ENCODE measurements at regions not wholly inside any gene's neighbourhood (a gene's known extent, or its start where the extent isn't known, plus 50 kb on each side); places are given as distances from the start of the nearest gene placed in this dataset.

- no peak for TF ChIP-seq CTCF (IDR thresholded peaks at IDR 0.05; ENCODE audit: low read depth, low read length)
- no peak overlapping the region for H3K4me3 ChIP-seq (ENCODE audit: low read depth, low read length)
- in situ Hi-C loops (cut with HindIII; ENCODE audit: low sequenced_read_pairs), result no loop called here
- no peak for DNase-seq (ENCODE audit: low read depth, low spot score)
Observed at GRCh38 chr6:94377835-94378234, 958.5 kb upstream of the EPHA7 start.

- no peak for TF ChIP-seq CTCF (IDR thresholded peaks at IDR 0.05; ENCODE audit: low read depth, low read length)
- in situ Hi-C loops (cut with HindIII; ENCODE audit: low sequenced_read_pairs), result no loop called here
- H3K4me3 ChIP-seq (ENCODE audit: low read depth, low read length), result no peak overlapping the region
- DNase-seq (ENCODE audit: low read depth, low spot score), result no peak
Observed at GRCh38 chr6:94376876-94377275, 957.5 kb upstream of the EPHA7 start.

DNA sequence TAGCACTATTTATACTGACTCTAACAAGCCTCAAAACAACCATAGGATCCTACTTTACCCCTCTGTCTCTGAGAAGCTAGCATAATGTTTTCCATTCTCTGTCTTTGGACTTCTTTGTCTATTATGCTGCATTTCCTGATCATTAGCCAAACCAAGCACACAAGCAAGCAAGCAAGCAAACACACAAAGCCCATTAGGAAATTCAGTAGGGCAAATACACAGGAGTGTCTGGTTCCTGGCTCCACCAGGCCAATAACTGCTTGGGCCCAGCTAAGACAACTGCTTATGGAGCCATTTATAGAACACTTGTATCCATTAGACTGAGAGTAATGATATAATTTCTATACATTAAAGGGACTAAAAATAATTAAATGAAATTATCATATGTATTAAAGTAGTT lies 952.9 kb upstream of the EPHA7 start:
- no peak for TF ChIP-seq CTCF (IDR thresholded peaks at IDR 0.05; ENCODE audit: low read depth, low read length)

GRCh38 chr6:94367316-94367715 lies 948.0 kb upstream of the EPHA7 start:
- in situ Hi-C loops (cut with HindIII; ENCODE audit: low sequenced_read_pairs), result no loop called here
- H3K4me3 ChIP-seq (ENCODE audit: low read depth, low read length), result no peak overlapping the region
- no peak for DNase-seq (ENCODE audit: low read depth, low spot score)
- no peak for TF ChIP-seq CTCF (IDR thresholded peaks at IDR 0.05; ENCODE audit: low read depth, low read length)

More for the DNA sequence above, 952.9 kb upstream of the EPHA7 start:
- H3K4me3 ChIP-seq (ENCODE audit: low read depth, low read length), result no peak overlapping the region
- in situ Hi-C loops (cut with HindIII; ENCODE audit: low sequenced_read_pairs), result no loop called here
- no peak for DNase-seq (ENCODE audit: low read depth, low spot score)

- no peak for DNase-seq (ENCODE audit: low read depth, low spot score)
- no peak for TF ChIP-seq CTCF (IDR thresholded peaks at IDR 0.05; ENCODE audit: low read depth, low read length)
- no peak overlapping the region for H3K4me3 ChIP-seq (ENCODE audit: low read depth, low read length)
- in situ Hi-C loops (cut with HindIII; ENCODE audit: low sequenced_read_pairs), result no loop called here
Observed at GRCh38 chr6:94362061-94362864, 942.9 kb upstream of the EPHA7 start.

DNA sequence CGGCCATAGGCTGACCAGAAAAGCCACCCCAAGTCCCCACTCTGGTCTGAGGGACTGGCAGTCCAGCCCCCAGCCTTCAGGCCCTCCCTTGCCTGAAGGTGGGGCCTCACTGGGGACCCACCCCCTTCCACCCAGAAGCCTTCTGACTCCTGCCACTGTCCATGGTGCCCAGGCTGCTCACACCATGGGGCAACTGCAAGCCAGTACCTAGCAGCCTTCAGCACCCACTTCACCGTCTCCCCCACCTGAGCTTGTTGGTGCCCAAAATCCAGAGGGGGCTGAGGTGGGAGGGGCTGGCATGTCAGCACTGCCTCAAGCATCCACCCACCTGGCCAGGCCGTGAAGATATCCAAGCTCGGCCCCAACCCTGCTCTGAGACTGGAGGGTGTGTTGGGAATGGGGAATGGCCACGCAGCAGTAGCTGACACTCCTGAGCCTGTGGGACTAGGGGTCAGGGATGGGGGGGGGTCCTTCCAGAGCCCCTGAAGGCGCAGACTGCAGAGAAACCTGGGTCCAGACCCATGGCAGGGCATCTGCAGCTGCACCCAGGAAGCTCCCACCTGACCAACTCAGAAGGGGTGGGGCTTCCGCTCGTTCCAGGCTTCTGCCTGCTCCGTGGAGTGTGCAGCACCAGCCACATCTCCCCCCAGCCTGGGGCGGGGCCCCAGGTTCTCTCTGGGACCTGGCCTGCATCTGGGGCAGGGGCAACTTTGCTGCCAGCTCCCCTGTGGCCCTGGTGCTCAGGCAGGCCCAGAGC lies 942.1 kb upstream of the EPHA7 start:
- H3K4me3 ChIP-seq (ENCODE audit: low read depth, low read length), result no peak overlapping the region
- no peak for TF ChIP-seq CTCF (IDR thresholded peaks at IDR 0.05; ENCODE audit: low read depth, low read length)
- no peak for DNase-seq (ENCODE audit: low read depth, low spot score)
- in situ Hi-C loops (cut with HindIII; ENCODE audit: low sequenced_read_pairs), result no loop called here

Data from astrocyte of the spinal cord (primary cell).